ENCODE measurements at regions not wholly inside any gene's neighbourhood (a gene's known extent, or its start where the extent isn't known, plus 50 kb on each side); places are given as distances from the start of the nearest gene placed in this dataset.

GRCh38 chr22:26937213-26937612 lies 279.8 kb downstream of the MIAT start:
- TF ChIP-seq EZH2 (IDR thresholded peaks at IDR 0.05; ENCODE audit: low read length) = no peak
- TF ChIP-seq CTCF (optimal IDR thresholded peaks at IDR 0.05 in 1 of 3, IDR thresholded peaks at IDR 0.05 in 1 of 3, conservative IDR thresholded peaks at IDR 0.05 in 1 of 3; ENCODE audit: extremely low read depth in 1 of 3, insufficient read depth in 2 of 3, low read length in 3 of 3) = no peak

Measured in keratinocyte (primary cell).